ENCODE measurements at regions not wholly inside any gene's neighbourhood (a gene's known extent, or its start where the extent isn't known, plus 50 kb on each side); places are given as distances from the start of the nearest gene placed in this dataset.
A peak's percentile ranks its signal among the peaks of the same experiment; 100 is the strongest.
"Not testable (repeated sequence)": the region's sequence is repeated elsewhere in the genome, so short reads cannot be mapped to it uniquely, and the experiment has no call there.

- DNase-seq (ENCODE audit: low read depth in 2 of 3, low spot score in 1 of 3), result no peak
Measured at GRCh38 chr1:38512789-38513188, 346.8 kb downstream of the RRAGC start.

- DNase-seq (ENCODE audit: low read depth in 2 of 3, low spot score in 1 of 3), result no peak
Measured at GRCh38 chr1:38512024-38512767, 347.4 kb downstream of the RRAGC start.

- no peak for DNase-seq (ENCODE audit: low read depth in 2 of 3, low spot score in 1 of 3)
Measured at GRCh38 chr1:38508232-38508631, 351.3 kb downstream of the RRAGC start.

GRCh38 chr1:38507563-38507962, 352.0 kb downstream of the RRAGC start:
- DNase-seq (ENCODE audit: low read depth in 2 of 3, low spot score in 1 of 3), result no peak

GRCh38 chr1:38505944-38506343, 353.6 kb downstream of the RRAGC start:
- DNase-seq (ENCODE audit: low read depth in 2 of 3, low spot score in 1 of 3), result no peak

- DNase-seq (ENCODE audit: low read depth in 2 of 3, low spot score in 1 of 3), result no peak
Measured at GRCh38 chr1:38502758-38503157, 356.8 kb downstream of the RRAGC start.

- no peak for DNase-seq (ENCODE audit: low read depth in 2 of 3, low spot score in 1 of 3)
Measured at GRCh38 chr1:38500891-38501290, 358.7 kb downstream of the RRAGC start.

GRCh38 chr1:38500352-38500751, 359.2 kb downstream of the RRAGC start:
- no peak for DNase-seq (ENCODE audit: low read depth in 2 of 3, low spot score in 1 of 3)

- no peak for DNase-seq (ENCODE audit: low read depth in 2 of 3, low spot score in 1 of 3)
Measured at GRCh38 chr1:38498686-38499085, 360.9 kb downstream of the RRAGC start.

GRCh38 chr1:38497921-38498656, 361.5 kb downstream of the RRAGC start:
- DNase-seq (ENCODE audit: low read depth in 2 of 3, low spot score in 1 of 3), result no peak

GRCh38 chr1:38493306-38493705, 366.3 kb downstream of the RRAGC start:
- not testable (repeated sequence) for DNase-seq (ENCODE audit: low read depth in 2 of 3, low spot score in 1 of 3)

GRCh38 chr1:38489844-38490270, 369.7 kb downstream of the RRAGC start:
- peak; percentile 35 to 58 (median 39) for DNase-seq (ENCODE audit: low read depth in 2 of 3, low spot score in 1 of 3)

GRCh38 chr1:38488162-38488898, 371.2 kb downstream of the RRAGC start:
- no peak for DNase-seq (ENCODE audit: low read depth in 2 of 3, low spot score in 1 of 3)

- no peak for DNase-seq (ENCODE audit: low read depth in 2 of 3, low spot score in 1 of 3)
Measured at GRCh38 chr1:38487396-38487795, 372.2 kb downstream of the RRAGC start.

GRCh38 chr1:38486085-38486484, 373.5 kb downstream of the RRAGC start:
- no peak for DNase-seq (ENCODE audit: low read depth in 2 of 3, low spot score in 1 of 3)

GRCh38 chr1:38481871-38482826, 377.4 kb downstream of the RRAGC start:
- DNase-seq (ENCODE audit: low read depth in 2 of 3, low spot score in 1 of 3), result no peak

- not testable (repeated sequence) for DNase-seq (ENCODE audit: low read depth in 2 of 3, low spot score in 1 of 3)
Measured at GRCh38 chr1:38479662-38480061, 379.9 kb downstream of the RRAGC start.

- no peak for DNase-seq (ENCODE audit: low read depth in 2 of 3, low spot score in 1 of 3)
Measured at GRCh38 chr1:38477811-38478210, 381.8 kb downstream of the RRAGC start.

GRCh38 chr1:38476850-38477178, 382.8 kb downstream of the RRAGC start:
- DNase-seq (ENCODE audit: low read depth in 2 of 3, low spot score in 1 of 3), result no peak

- DNase-seq (ENCODE audit: low read depth in 2 of 3, low spot score in 1 of 3), result no peak
Measured at GRCh38 chr1:38476111-38476849, 383.3 kb downstream of the RRAGC start.

All from stimulated activated CD4-positive, alpha-beta T cell treated with anti-CD3 and anti-CD28 coated beads, Interleukin-12 subunit alpha, Interleukin-12 subunit beta, amount 100 ng/mL, for 48 hours (primary cell).